ENCODE measurements at regions not wholly inside any gene's neighbourhood (a gene's known extent, or its start where the extent isn't known, plus 50 kb on each side); places are given as distances from the start of the nearest gene placed in this dataset.

DNA sequence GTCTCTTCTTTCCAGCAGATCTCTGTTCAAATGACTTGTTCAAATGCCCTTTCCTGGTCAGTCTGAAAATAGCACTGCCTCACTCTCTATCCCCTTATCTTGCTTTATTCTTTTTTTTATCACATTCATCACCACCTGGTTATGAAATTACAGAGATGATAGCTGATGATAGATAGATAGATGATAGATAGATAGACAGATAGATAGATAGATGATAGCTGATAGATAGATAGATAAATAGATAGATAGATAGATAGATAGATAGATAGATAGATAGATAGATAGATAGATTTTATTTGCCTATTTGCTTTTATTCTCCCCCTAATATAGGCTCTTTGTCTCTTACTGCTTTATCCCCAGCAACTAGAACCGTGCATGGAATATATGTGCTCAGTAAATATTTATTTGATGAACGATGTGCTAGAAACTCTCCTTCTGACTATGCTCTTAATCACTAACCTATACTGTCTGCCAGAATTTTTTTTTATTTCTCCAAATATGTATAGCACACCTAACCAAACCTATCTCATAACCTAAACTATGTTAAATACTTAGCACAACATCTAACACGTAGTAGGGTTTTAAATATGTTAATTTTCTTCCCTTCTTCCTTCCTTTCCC, 372.8 kb upstream of the DUSP10 start:
- Mint-ChIP-seq H3K4me1 (ENCODE audit: low read depth) (no peaks in the 10 kb centered on the region), H3K27me3 (ENCODE audit: low read depth) (peaks cover 32% of the 10 kb centered on the region), H3K4me3 (ENCODE audit: unreplicated experiment) (no peak overlapping the region), H3K9me3 (ENCODE audit: low read depth) (peaks cover 2% of the 10 kb centered on the region), H3K27ac (ENCODE audit: unreplicated experiment) (no peak overlapping the region), H3K36me3 (ENCODE audit: low read depth) (peaks cover 2% of the 10 kb centered on the region)
- DNase-seq (ENCODE audit: low spot score): no peak
- TF ChIP-seq CTCF (IDR thresholded peaks at IDR 0.05): no peak

- Mint-ChIP-seq H3K4me1 (ENCODE audit: low read depth) (no peaks in the 10 kb centered on the region), H3K36me3 (ENCODE audit: low read depth) (peaks cover 2% of the 10 kb centered on the region), H3K9me3 (ENCODE audit: low read depth) (peaks cover 2% of the 10 kb centered on the region), H3K27ac (ENCODE audit: unreplicated experiment) (no peak overlapping the region), H3K4me3 (ENCODE audit: unreplicated experiment) (no peak overlapping the region), H3K27me3 (ENCODE audit: low read depth) (peaks cover 17% of the 10 kb centered on the region)
- DNase-seq (ENCODE audit: low spot score): no peak
- no peak for TF ChIP-seq CTCF (IDR thresholded peaks at IDR 0.05)
These were observed 367.9 kb upstream of the DUSP10 start for GRCh38 chr1:222109836-222110235.

GRCh38 chr1:222107975-222108374, 366.1 kb upstream of the DUSP10 start:
- peaks cover 2% of the 10 kb centered on the region for H3K9me3 Mint-ChIP-seq (ENCODE audit: low read depth)
- no peaks in the 10 kb centered on the region for H3K36me3 Mint-ChIP-seq (ENCODE audit: low read depth)

DNA sequence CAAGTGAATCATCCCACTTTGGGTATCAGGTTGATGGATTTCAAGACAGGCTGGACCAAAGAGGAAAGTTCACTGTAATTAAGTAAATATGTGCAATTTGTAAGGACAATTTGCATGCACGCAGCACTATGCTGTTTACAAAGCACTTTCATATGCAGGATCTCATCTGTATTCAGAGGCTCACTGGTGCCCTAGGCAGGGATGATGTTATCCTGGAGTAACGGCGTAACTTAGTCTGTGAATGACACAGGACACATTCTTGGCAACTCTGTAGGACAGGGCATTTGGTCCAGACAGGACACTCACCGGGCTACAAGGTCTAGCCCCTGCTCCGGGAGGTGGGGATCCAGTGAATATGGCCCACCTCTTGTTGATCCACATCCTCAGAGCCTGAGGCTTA, 365.4 kb upstream of the DUSP10 start:
- DNase-seq (ENCODE audit: low spot score): no peak
- Mint-ChIP-seq H3K4me3 (ENCODE audit: unreplicated experiment) (no peak overlapping the region), H3K27ac (ENCODE audit: unreplicated experiment) (no peak overlapping the region), H3K9me3 (ENCODE audit: low read depth) (peaks cover 2% of the 10 kb centered on the region), H3K36me3 (ENCODE audit: low read depth) (no peaks in the 10 kb centered on the region), H3K4me1 (ENCODE audit: low read depth) (no peaks in the 10 kb centered on the region), H3K27me3 (ENCODE audit: low read depth) (peaks cover 15% of the 10 kb centered on the region)
- TF ChIP-seq CTCF (IDR thresholded peaks at IDR 0.05): no peak

More at GRCh38 chr1:222107975-222108374, 366.1 kb upstream of the DUSP10 start:
- H3K27ac Mint-ChIP-seq (ENCODE audit: unreplicated experiment): no peak overlapping the region
- no peak for TF ChIP-seq CTCF (IDR thresholded peaks at IDR 0.05)
- peaks cover 15% of the 10 kb centered on the region for H3K27me3 Mint-ChIP-seq (ENCODE audit: low read depth)
- no peak for DNase-seq (ENCODE audit: low spot score)
- H3K4me3 Mint-ChIP-seq (ENCODE audit: unreplicated experiment): no peak overlapping the region
- H3K4me1 Mint-ChIP-seq (ENCODE audit: low read depth): no peaks in the 10 kb centered on the region

DNA sequence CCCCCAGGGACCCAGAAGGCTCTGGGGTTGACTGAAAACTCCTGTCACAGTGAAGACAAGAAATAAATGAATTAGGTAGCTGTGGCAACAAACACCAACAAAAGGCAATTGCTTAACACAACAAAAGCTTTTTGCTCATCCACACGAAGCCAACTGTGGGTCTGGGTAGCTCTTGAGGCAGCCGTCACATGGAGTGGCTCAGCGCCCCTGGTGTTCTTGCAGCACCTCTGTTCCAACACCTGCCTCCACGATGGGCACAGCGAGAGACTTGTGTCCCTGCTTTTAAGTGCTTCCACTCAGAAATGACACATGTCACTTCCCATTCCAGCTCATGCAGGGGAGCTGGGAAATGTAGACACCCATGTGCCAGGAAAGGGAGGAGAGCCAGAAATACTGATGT, 364.5 kb upstream of the DUSP10 start:
- no peaks in the 10 kb centered on the region for H3K36me3 Mint-ChIP-seq (ENCODE audit: low read depth)
- H3K27ac Mint-ChIP-seq (ENCODE audit: unreplicated experiment): no peak overlapping the region
- peaks cover 15% of the 10 kb centered on the region for H3K27me3 Mint-ChIP-seq (ENCODE audit: low read depth)
- peaks cover 2% of the 10 kb centered on the region for H3K9me3 Mint-ChIP-seq (ENCODE audit: low read depth)
- H3K4me1 Mint-ChIP-seq (ENCODE audit: low read depth): no peaks in the 10 kb centered on the region
- no peak overlapping the region for H3K4me3 Mint-ChIP-seq (ENCODE audit: unreplicated experiment)
- no peak for TF ChIP-seq CTCF (IDR thresholded peaks at IDR 0.05)
- DNase-seq (ENCODE audit: low spot score): no peak

Measured in chondrocyte (in vitro differentiated cells).